ENCODE measurements at regions not wholly inside any gene's neighbourhood (a gene's known extent, or its start where the extent isn't known, plus 50 kb on each side); places are given as distances from the start of the nearest gene placed in this dataset.

- TF ChIP-seq CTCF (conservative IDR thresholded peaks at IDR 0.05 in 1 of 2, IDR thresholded peaks at IDR 0.05 in 1 of 2; ENCODE audit: low read depth in 1 of 2, low read length in 2 of 2) = no peak
- TF ChIP-seq EZH2 (IDR thresholded peaks at IDR 0.05; ENCODE audit: low read length, missing control alignments) = no peak
Measured at GRCh38 chr17:13287226-13287625, 269.4 kb upstream of the ELAC2 start.

Measured in fibroblast of lung (primary cell).